H1 (cell line): ENCODE measurements at regions not wholly inside any gene's neighbourhood (a gene's known extent, or its start where the extent isn't known, plus 50 kb on each side); places are given as distances from the start of the nearest gene placed in this dataset.
"Not testable (repeated sequence)": the region's sequence is repeated elsewhere in the genome, so short reads cannot be mapped to it uniquely, and the experiment has no call there.

ENCODE experiments used
- CTCF ChIP-seq, 3 experiments: IDR thresholded peaks; 1 replicate in 2 of 3; 2 replicates in 1 of 3; pipeline versions ENCODE4 v1.5.1 to v1.6.1; 2011; ENCODE audit warnings: low read length in 3 of 3, mild to moderate bottlenecking in 3 of 3, inconsistent platforms in 2 of 3, low read depth in 1 of 3, moderate library complexity in 1 of 3; ENCODE audit not compliant: insufficient read depth in 1 of 3; ENCODE audit errors: control extremely low read depth in 1 of 3
- EZH2 ChIP-seq: fragments of 200-600 bp; sonication (generic); IDR thresholded peaks from 2 replicates; pipeline ENCODE4 v1.7.1; 2012; ENCODE audit warnings: low read depth, mild to moderate bottlenecking, moderate library complexity, low read length, inconsistent platforms; ENCODE audit not compliant: severe bottlenecking
- KDM1A ChIP-seq: fragments of 200-600, 300-600 bp; sonication (generic); IDR thresholded peaks from 2 replicates; pipeline ENCODE4 v1.7.1; 2016; ENCODE audit warnings: mild to moderate bottlenecking, low read length, borderline replicate concordance
- POLR2A ChIP-seq, 2 experiments: IDR thresholded peaks; 1 replicate in 1 of 2; 2 replicates in 1 of 2; pipeline ENCODE4 v1.6.1; 2011; ENCODE audit warnings: low read depth in 2 of 2, low read length in 2 of 2, mild to moderate bottlenecking in 2 of 2; ENCODE audit errors: control extremely low read depth in 1 of 2
- YY1 ChIP-seq: IDR thresholded peaks from 2 replicates; pipeline ENCODE4 v1.6.1; 2011; ENCODE audit warnings: low read depth, mild to moderate bottlenecking, low read length

- not testable (repeated sequence) for TF ChIP-seq CTCF (IDR thresholded peaks at IDR 0.05; ENCODE audit: control extremely low read depth in 1 of 3, insufficient read depth in 1 of 3, low read depth in 1 of 3, low read length in 3 of 3); EZH2; YY1; POLR2A (IDR thresholded peaks at IDR 0.05; ENCODE audit: control extremely low read depth in 1 of 2, low read depth in 2 of 2, low read length in 2 of 2); KDM1A
These were observed 159.1 kb downstream of the NFKBIZ start for GRCh38 chr3:102008436-102008835.
